ENCODE measurements at regions not wholly inside any gene's neighbourhood (a gene's known extent, or its start where the extent isn't known, plus 50 kb on each side); places are given as distances from the start of the nearest gene placed in this dataset.

DNA sequence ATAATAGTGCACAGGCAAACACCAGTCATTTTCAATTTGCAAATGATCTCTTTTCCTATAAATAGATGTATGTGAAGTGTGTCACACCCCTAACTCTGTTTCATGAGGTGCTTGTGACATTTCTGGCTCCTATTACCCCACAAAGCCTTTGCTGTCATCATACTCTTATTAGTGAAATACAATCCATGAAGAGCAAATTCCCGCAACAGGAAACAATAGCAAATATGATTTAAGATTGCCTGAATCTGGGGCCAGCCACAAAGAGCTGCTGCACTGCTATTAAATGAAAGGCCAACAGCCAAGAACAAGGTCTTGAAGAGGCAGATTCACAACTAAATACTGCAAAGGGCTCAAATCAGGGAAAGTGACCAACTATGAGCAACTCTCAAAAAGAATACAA is 96.3 kb upstream of the CAV2 start:
- H3K4me2 ChIP-seq (ENCODE audit: low read depth, low read length), result no peak overlapping the region

DNA sequence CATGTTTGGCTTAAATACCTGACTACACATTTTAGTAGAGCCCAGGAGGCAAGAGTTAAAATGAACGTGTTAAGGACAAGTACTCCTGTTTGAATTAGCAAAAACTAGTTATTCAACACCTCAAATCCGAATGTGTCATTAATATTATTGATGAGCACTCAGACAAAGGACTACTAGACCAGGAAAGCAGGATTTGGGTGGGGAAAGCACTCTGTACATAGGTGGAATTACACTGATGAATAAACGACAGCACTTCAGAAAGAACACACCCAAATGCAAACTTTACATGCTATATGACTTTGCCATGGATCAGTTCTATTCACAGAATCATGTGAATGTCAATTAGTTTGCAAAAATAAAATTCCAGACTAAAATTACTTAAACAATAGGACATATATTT is 95.1 kb upstream of the CAV2 start:
- Histone ChIP-seq H4K20me1 (ENCODE audit: insufficient read depth, low read length) (no peaks in the 10 kb centered on the region), H3K4me2 (ENCODE audit: low read depth, low read length) (no peak overlapping the region), H3K9me3 (replicated peaks; ENCODE audit: insufficient read depth, low read length) (no peaks in the 10 kb centered on the region), H3K9ac (ENCODE audit: low read length) (no peak overlapping the region), H2AFZ (ENCODE audit: low read length) (no peak overlapping the region), H3K9me2 (replicated peaks; ENCODE audit: insufficient read depth, low read length) (no peaks in the 10 kb centered on the region), H3K36me3 (replicated peaks; ENCODE audit: insufficient read depth, low read length) (no peaks in the 10 kb centered on the region), H3K27me3 (replicated peaks; ENCODE audit: insufficient read depth, low read length) (no peaks in the 10 kb centered on the region), H3K4me1 (ENCODE audit: low read length) (no peaks in the 10 kb centered on the region), H3K27ac (ENCODE audit: low read length) (no peak overlapping the region), H3K4me3 (ENCODE audit: low read length) (no peak overlapping the region), H3K79me2 (ENCODE audit: low read length) (no peaks in the 10 kb centered on the region), H3F3A (ENCODE audit: insufficient read depth, low read length) (no peaks in the 10 kb centered on the region)
- TF ChIP-seq EZH2phosphoT487 (IDR thresholded peaks at IDR 0.05; ENCODE audit: low read length) (no peak), EZH2 (optimal IDR thresholded peaks at IDR 0.05; ENCODE audit: low read depth, low read length) (no peak)
- TF ChIP-seq, protein P1, sequence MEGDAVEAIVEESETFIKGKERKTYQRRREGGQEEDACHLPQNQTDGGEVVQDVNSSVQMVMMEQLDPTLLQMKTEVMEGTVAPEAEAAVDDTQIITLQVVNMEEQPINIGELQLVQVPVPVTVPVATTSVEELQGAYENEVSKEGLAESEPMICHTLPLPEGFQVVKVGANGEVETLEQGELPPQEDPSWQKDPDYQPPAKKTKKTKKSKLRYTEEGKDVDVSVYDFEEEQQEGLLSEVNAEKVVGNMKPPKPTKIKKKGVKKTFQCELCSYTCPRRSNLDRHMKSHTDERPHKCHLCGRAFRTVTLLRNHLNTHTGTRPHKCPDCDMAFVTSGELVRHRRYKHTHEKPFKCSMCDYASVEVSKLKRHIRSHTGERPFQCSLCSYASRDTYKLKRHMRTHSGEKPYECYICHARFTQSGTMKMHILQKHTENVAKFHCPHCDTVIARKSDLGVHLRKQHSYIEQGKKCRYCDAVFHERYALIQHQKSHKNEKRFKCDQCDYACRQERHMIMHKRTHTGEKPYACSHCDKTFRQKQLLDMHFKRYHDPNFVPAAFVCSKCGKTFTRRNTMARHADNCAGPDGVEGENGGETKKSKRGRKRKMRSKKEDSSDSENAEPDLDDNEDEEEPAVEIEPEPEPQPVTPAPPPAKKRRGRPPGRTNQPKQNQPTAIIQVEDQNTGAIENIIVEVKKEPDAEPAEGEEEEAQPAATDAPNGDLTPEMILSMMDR (IDR thresholded peaks at IDR 0.05; ENCODE audit: low read length), result no peak
- DNase-seq, result no peak

More for the DNA sequence above, 96.3 kb upstream of the CAV2 start:
- no peak overlapping the region for H3K4me3 ChIP-seq (ENCODE audit: low read length)
- H3K27ac ChIP-seq (ENCODE audit: low read length), result no peak overlapping the region
- TF ChIP-seq, protein P1 (IDR thresholded peaks at IDR 0.05; ENCODE audit: low read length), result no peak
- TF ChIP-seq EZH2 (optimal IDR thresholded peaks at IDR 0.05; ENCODE audit: low read depth, low read length) (no peak), EZH2phosphoT487 (IDR thresholded peaks at IDR 0.05; ENCODE audit: low read length) (no peak)
- no peaks in the 10 kb centered on the region for H3K79me2 ChIP-seq (ENCODE audit: low read length)
- no peak for DNase-seq
- no peak overlapping the region for H3K9ac ChIP-seq (ENCODE audit: low read length)
- no peaks in the 10 kb centered on the region for H3K4me1 ChIP-seq (ENCODE audit: low read length)
- no peaks in the 10 kb centered on the region for H3K36me3 ChIP-seq (replicated peaks; ENCODE audit: insufficient read depth, low read length)
- H3K9me2 ChIP-seq (replicated peaks; ENCODE audit: insufficient read depth, low read length), result no peaks in the 10 kb centered on the region
- H3F3A ChIP-seq (ENCODE audit: insufficient read depth, low read length), result no peaks in the 10 kb centered on the region
- H3K9me3 ChIP-seq (replicated peaks; ENCODE audit: insufficient read depth, low read length), result no peaks in the 10 kb centered on the region
- no peaks in the 10 kb centered on the region for H3K27me3 ChIP-seq (replicated peaks; ENCODE audit: insufficient read depth, low read length)
- no peaks in the 10 kb centered on the region for H4K20me1 ChIP-seq (ENCODE audit: insufficient read depth, low read length)
- H2AFZ ChIP-seq (ENCODE audit: low read length), result no peak overlapping the region

DNA sequence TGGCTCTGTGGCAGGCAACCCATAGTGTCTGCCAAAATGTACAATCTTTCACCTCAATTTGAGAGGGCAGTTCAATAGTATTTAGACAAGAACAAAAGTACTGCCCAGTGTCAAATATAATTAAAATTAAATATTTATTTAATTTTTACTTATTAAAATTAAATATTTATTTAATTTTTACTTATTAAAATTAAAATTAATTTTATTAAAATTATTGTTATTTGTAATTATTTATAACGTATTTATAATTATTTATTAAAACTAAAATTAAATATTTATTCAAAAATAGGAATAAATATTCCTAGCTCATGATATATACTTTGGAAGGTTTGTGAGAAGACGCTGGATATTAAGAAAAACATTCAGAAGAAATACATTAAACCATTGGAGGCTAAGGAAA is 93.7 kb upstream of the CAV2 start:
- H2AFZ ChIP-seq (ENCODE audit: low read length), result no peak overlapping the region
- H3F3A ChIP-seq (ENCODE audit: insufficient read depth, low read length), result no peaks in the 10 kb centered on the region
- H3K79me2 ChIP-seq (ENCODE audit: low read length), result no peaks in the 10 kb centered on the region
- H3K4me3 ChIP-seq (ENCODE audit: low read length), result no peak overlapping the region
- no peaks in the 10 kb centered on the region for H4K20me1 ChIP-seq (ENCODE audit: insufficient read depth, low read length)
- TF ChIP-seq EZH2 (optimal IDR thresholded peaks at IDR 0.05; ENCODE audit: low read depth, low read length) (no peak), EZH2phosphoT487 (IDR thresholded peaks at IDR 0.05; ENCODE audit: low read length) (no peak)
- TF ChIP-seq, protein P1 (IDR thresholded peaks at IDR 0.05; ENCODE audit: low read length), result no peak
- H3K9me3 ChIP-seq (replicated peaks; ENCODE audit: insufficient read depth, low read length), result no peaks in the 10 kb centered on the region
- no peak overlapping the region for H3K9ac ChIP-seq (ENCODE audit: low read length)
- no peak overlapping the region for H3K27ac ChIP-seq (ENCODE audit: low read length)
- H3K27me3 ChIP-seq (replicated peaks; ENCODE audit: insufficient read depth, low read length), result no peaks in the 10 kb centered on the region
- no peaks in the 10 kb centered on the region for H3K9me2 ChIP-seq (replicated peaks; ENCODE audit: insufficient read depth, low read length)
- no peak overlapping the region for H3K4me2 ChIP-seq (ENCODE audit: low read depth, low read length)
- H3K36me3 ChIP-seq (replicated peaks; ENCODE audit: insufficient read depth, low read length), result no peaks in the 10 kb centered on the region
- H3K4me1 ChIP-seq (ENCODE audit: low read length), result no peaks in the 10 kb centered on the region
- DNase-seq, result no peak
